CD4-positive, alpha-beta memory T cell (primary cell): ENCODE measurements at regions not wholly inside any gene's neighbourhood (a gene's known extent, or its start where the extent isn't known, plus 50 kb on each side); places are given as distances from the start of the nearest gene placed in this dataset.
A peak's percentile ranks its signal among the peaks of the same experiment; 100 is the strongest.
"Not testable (repeated sequence)": the region's sequence is repeated elsewhere in the genome, so short reads cannot be mapped to it uniquely, and the experiment has no call there.

Experiments used
- CTCF ChIA-PET: fragments of 350-600 bp; sonication (Branson Sonifier 250); formaldehyde crosslinking; loops from one replicate; lab custom pipeline; 2021; ENCODE audit warnings: inconsistent platforms; ENCODE audit not compliant: partially characterized antibody; lab: Charles Lee
- POLR2A ChIA-PET: fragments of 350-600 bp; sonication (Branson Sonifier 250); formaldehyde crosslinking; loops from one replicate; lab custom pipeline; 2021; ENCODE audit not compliant: partially characterized antibody; lab: Charles Lee
- DNase-seq, 5 donors: peaks; one replicate each; pipeline versions ENCODE4 v3.0.0 to v3.0.0-alpha.2; 2020 to 2022; ENCODE audit warnings: mixed read lengths in 1 of 5
- H3K27ac ChIP-seq: one replicate; pipeline ENCODE4 v1.7.0; 2013; ENCODE audit warnings: low read depth, low read length
- H3K27me3 ChIP-seq: 2 replicates; pipeline ENCODE4 v1.7.0; 2013; ENCODE audit warnings: mild to moderate bottlenecking, low read length, moderate library complexity; ENCODE audit not compliant: insufficient read depth
- H3K36me3 ChIP-seq: 2 replicates; pipeline ENCODE4 v1.7.0; 2013; ENCODE audit warnings: mild to moderate bottlenecking, low read length, moderate library complexity; ENCODE audit not compliant: insufficient read depth
- H3K4me1 ChIP-seq: 2 replicates; pipeline ENCODE4 v1.7.0; 2013; ENCODE audit warnings: mild to moderate bottlenecking, low read length, moderate library complexity; ENCODE audit not compliant: insufficient read depth
- H3K4me3 ChIP-seq, 2 donors: one replicate each; pipeline ENCODE4 v1.7.0; 2013; ENCODE audit warnings: low read length in 2 of 2, mild to moderate bottlenecking in 1 of 2
- H3K9me3 ChIP-seq, 2 donors: one replicate each; pipeline ENCODE4 v1.7.0; 2013; ENCODE audit warnings: low read length in 2 of 2, control low read depth in 1 of 2; ENCODE audit not compliant: control insufficient read depth in 1 of 2
- H3K27ac Mint-ChIP-seq, 7 donors: one replicate each; pipeline ENCODE4 v1.8.0; 2020 to 2021; ENCODE audit warnings: mixed read lengths in 7 of 7, mild to moderate bottlenecking in 6 of 7, inconsistent platforms in 3 of 7, moderate library complexity in 3 of 7
- H3K27me3 Mint-ChIP-seq, 2 donors: one replicate each; pipeline ENCODE4 v1.8.0; 2020 to 2021; ENCODE audit warnings: mixed read lengths in 2 of 2
- H3K36me3 Mint-ChIP-seq, 2 donors: one replicate each; pipeline ENCODE4 v1.8.0; 2020 to 2021; ENCODE audit warnings: mixed read lengths in 2 of 2, inconsistent platforms in 1 of 2, mild to moderate bottlenecking in 1 of 2
- H3K4me1 Mint-ChIP-seq, 4 donors: one replicate each; pipeline ENCODE4 v1.8.0; 2020 to 2021; ENCODE audit warnings: mixed read lengths in 4 of 4, mild to moderate bottlenecking in 1 of 4
- H3K4me3 Mint-ChIP-seq, 8 donors: one replicate each; pipeline ENCODE4 v1.8.0; 2020 to 2021; ENCODE audit warnings: mixed read lengths in 8 of 8, mild to moderate bottlenecking in 7 of 8, moderate library complexity in 6 of 8, inconsistent platforms in 3 of 8
- H3K9me3 Mint-ChIP-seq, 8 donors: one replicate each; pipeline ENCODE4 v1.8.0; 2020 to 2021; ENCODE audit warnings: mixed read lengths in 8 of 8, mild to moderate bottlenecking in 5 of 8, inconsistent platforms in 3 of 8, moderate library complexity in 1 of 8
- intact Hi-C: fragments of 100-400 bp; cut with micrococcal nuclease; formaldehyde crosslinking; loops from one replicate; pipeline ENCODE4 v1.15.1; 2023

- POLR2A ChIA-PET = interaction anchor here (0.6 kb wide), 1 partner anchor 26 kb away, joined by 3 read pairs; no protein-coding TSS in a partner anchor
- no peaks in the 10 kb centered on the region for H3K4me1 ChIP-seq
- DNase-seq = no peak
- no peaks in the 10 kb centered on the region for H3K9me3 ChIP-seq
- intact Hi-C loops = no loop called here
- Mint-ChIP-seq H3K9me3 (peaks cover 2 to 11% (median 8%) of the 10 kb centered on the region in 8 donors), H3K27ac (no peak overlapping the region), H3K4me1 (no peaks in the 10 kb centered on the region), H3K27me3 (no peaks in the 10 kb centered on the region), H3K4me3 (no peak overlapping the region), H3K36me3 (peaks cover 0 to 3% of the 10 kb centered on the region in 2 donors)
- CTCF ChIA-PET = no interaction called here
- H3K27ac ChIP-seq = no peak overlapping the region
- no peak overlapping the region for H3K4me3 ChIP-seq
- H3K27me3 ChIP-seq = no peaks in the 10 kb centered on the region
- H3K36me3 ChIP-seq = no peaks in the 10 kb centered on the region
Measured at GRCh38 chr21:35159881-35160280, 110.8 kb upstream of the RUNX1 start.

- H3K9me3 ChIP-seq, POLR2A ChIA-PET, intact Hi-C loops, H3K4me1 ChIP-seq, H3K27ac ChIP-seq, H3K4me3 ChIP-seq, DNase-seq, H3K4me3 Mint-ChIP-seq, H3K4me1 Mint-ChIP-seq, H3K36me3 ChIP-seq, CTCF ChIA-PET, H3K27me3 Mint-ChIP-seq, H3K27me3 ChIP-seq, H3K36me3 Mint-ChIP-seq: not testable (repeated sequence)
- peak overlapping the region in 2 of 7 donors; percentile 4 to 6 for H3K27ac Mint-ChIP-seq
- peaks cover 2 to 11% (median 8%) of the 10 kb centered on the region in 8 donors for H3K9me3 Mint-ChIP-seq
Measured at GRCh38 chr21:35157374-35157773, 108.3 kb upstream of the RUNX1 start.

- intact Hi-C loops = no loop called here
- H3K27me3 Mint-ChIP-seq = no peaks in the 10 kb centered on the region
- POLR2A ChIA-PET = no interaction called here
Measured at GRCh38 chr21:35156293-35157278, 107.5 kb upstream of the RUNX1 start.

GRCh38 chr21:35154788-35155187 lies 105.7 kb upstream of the RUNX1 start:
- no peaks in the 10 kb centered on the region for H3K4me1 ChIP-seq
- no peak overlapping the region for H3K27ac ChIP-seq
- H3K4me3 ChIP-seq = no peak overlapping the region
- H3K9me3 ChIP-seq = no peaks in the 10 kb centered on the region
- H3K27me3 Mint-ChIP-seq = no peaks in the 10 kb centered on the region
- CTCF ChIA-PET = no interaction called here
- H3K27ac Mint-ChIP-seq = no peak overlapping the region
- H3K9me3 Mint-ChIP-seq = peaks cover 2 to 17% (median 10%) of the 10 kb centered on the region in 8 donors
- H3K4me3 Mint-ChIP-seq = no peak overlapping the region
- DNase-seq = peak in 1 of 5 donors; percentile 22
- peaks cover 0 to 7% of the 10 kb centered on the region in 2 donors for H3K36me3 Mint-ChIP-seq
- H3K36me3 ChIP-seq = no peaks in the 10 kb centered on the region
- no peaks in the 10 kb centered on the region for H3K4me1 Mint-ChIP-seq
- POLR2A ChIA-PET = no interaction called here
- H3K27me3 ChIP-seq = no peaks in the 10 kb centered on the region
- intact Hi-C loops = no loop called here

More at GRCh38 chr21:35156293-35157278, 107.5 kb upstream of the RUNX1 start:
- CTCF ChIA-PET = no interaction called here
- H3K9me3 Mint-ChIP-seq = peaks cover 2 to 11% (median 8%) of the 10 kb centered on the region in 8 donors
- H3K4me1 Mint-ChIP-seq = no peaks in the 10 kb centered on the region
- H3K4me3 Mint-ChIP-seq = no peak overlapping the region
- H3K27ac ChIP-seq = no peak overlapping the region
- no peaks in the 10 kb centered on the region for H3K27me3 ChIP-seq
- no peaks in the 10 kb centered on the region for H3K9me3 ChIP-seq
- no peak for DNase-seq
- no peaks in the 10 kb centered on the region for H3K36me3 ChIP-seq
- no peaks in the 10 kb centered on the region for H3K4me1 ChIP-seq
- no peak overlapping the region for H3K4me3 ChIP-seq
- H3K36me3 Mint-ChIP-seq = peaks cover 0 to 3% of the 10 kb centered on the region in 2 donors
- peak overlapping the region in 1 of 7 donors; percentile 4 for H3K27ac Mint-ChIP-seq

- peaks cover 0 to 7% of the 10 kb centered on the region in 2 donors for H3K36me3 Mint-ChIP-seq
- Histone ChIP-seq H3K9me3 (no peaks in the 10 kb centered on the region), H3K27ac (no peak overlapping the region), H3K4me1 (no peaks in the 10 kb centered on the region), H3K36me3 (no peaks in the 10 kb centered on the region), H3K4me3 (no peak overlapping the region), H3K27me3 (no peaks in the 10 kb centered on the region)
- peaks cover 0 to 1% (median 0%) of the 10 kb centered on the region in 4 donors for H3K4me1 Mint-ChIP-seq
- DNase-seq = no peak
- H3K4me3 Mint-ChIP-seq = no peak overlapping the region
- CTCF ChIA-PET = no interaction called here
- intact Hi-C loops = no loop called here
- H3K27ac Mint-ChIP-seq = no peak overlapping the region
- POLR2A ChIA-PET = no interaction called here
- H3K9me3 Mint-ChIP-seq = peaks cover 2 to 18% (median 10%) of the 10 kb centered on the region in 8 donors
- H3K27me3 Mint-ChIP-seq = peaks cover 0 to 2% of the 10 kb centered on the region in 2 donors
Measured at GRCh38 chr21:35153671-35154070, 104.6 kb upstream of the RUNX1 start.

- DNase-seq = no peak
- peaks cover 0 to 4% of the 10 kb centered on the region in 2 donors for H3K36me3 Mint-ChIP-seq
- no peak overlapping the region for H3K4me3 ChIP-seq
- H3K27me3 ChIP-seq = no peaks in the 10 kb centered on the region
- H3K4me3 Mint-ChIP-seq = no peak overlapping the region
- H3K27me3 Mint-ChIP-seq = peaks cover 2% of the 10 kb centered on the region in 2 donors
- no peaks in the 10 kb centered on the region for H3K36me3 ChIP-seq
- ChIA-PET CTCF (no interaction called here), POLR2A (no interaction called here)
- peaks cover 0 to 1% (median 0%) of the 10 kb centered on the region in 4 donors for H3K4me1 Mint-ChIP-seq
- H3K27ac Mint-ChIP-seq = no peak overlapping the region
- no peak overlapping the region for H3K27ac ChIP-seq
- peaks cover 0 to 9% (median 2%) of the 10 kb centered on the region in 8 donors for H3K9me3 Mint-ChIP-seq
- H3K9me3 ChIP-seq = no peaks in the 10 kb centered on the region
- intact Hi-C loops = no loop called here
- H3K4me1 ChIP-seq = no peaks in the 10 kb centered on the region
Measured at GRCh38 chr21:35150562-35151226, 101.6 kb upstream of the RUNX1 start.

GRCh38 chr21:35149698-35150097 lies 100.6 kb upstream of the RUNX1 start:
- Mint-ChIP-seq H3K27me3 (peaks cover 2 to 4% of the 10 kb centered on the region in 2 donors), H3K27ac (no peak overlapping the region), H3K4me1 (peaks cover 0 to 1% (median 0%) of the 10 kb centered on the region in 4 donors), H3K9me3 (peaks cover 0 to 9% (median 2%) of the 10 kb centered on the region in 8 donors), H3K36me3 (peaks cover 0 to 4% of the 10 kb centered on the region in 2 donors), H3K4me3 (no peak overlapping the region)
- H3K4me3 ChIP-seq = no peak overlapping the region
- DNase-seq = no peak
- ChIA-PET POLR2A (no interaction called here), CTCF (no interaction called here)
- H3K4me1 ChIP-seq = no peaks in the 10 kb centered on the region
- H3K36me3 ChIP-seq = no peaks in the 10 kb centered on the region
- no peaks in the 10 kb centered on the region for H3K9me3 ChIP-seq
- no peak overlapping the region for H3K27ac ChIP-seq
- H3K27me3 ChIP-seq = no peaks in the 10 kb centered on the region
- intact Hi-C loops = no loop called here
